SKM-1 (cell line): ENCODE measurements at regions not wholly inside any gene's neighbourhood (a gene's known extent, or its start where the extent isn't known, plus 50 kb on each side); places are given as distances from the start of the nearest gene placed in this dataset.
"Not testable (repeated sequence)": the region's sequence is repeated elsewhere in the genome, so short reads cannot be mapped to it uniquely, and the experiment has no call there.

Source experiments
- DNase-seq: peaks from one replicate; lab custom pipeline; 2025; ENCODE audit not compliant: unreplicated experiment; lab: John Stamatoyannopoulos, UW

GRCh38 chrX:28408017-28408723, 179.1 kb upstream of the IL1RAPL1 start:
- no peak for DNase-seq

DNA sequence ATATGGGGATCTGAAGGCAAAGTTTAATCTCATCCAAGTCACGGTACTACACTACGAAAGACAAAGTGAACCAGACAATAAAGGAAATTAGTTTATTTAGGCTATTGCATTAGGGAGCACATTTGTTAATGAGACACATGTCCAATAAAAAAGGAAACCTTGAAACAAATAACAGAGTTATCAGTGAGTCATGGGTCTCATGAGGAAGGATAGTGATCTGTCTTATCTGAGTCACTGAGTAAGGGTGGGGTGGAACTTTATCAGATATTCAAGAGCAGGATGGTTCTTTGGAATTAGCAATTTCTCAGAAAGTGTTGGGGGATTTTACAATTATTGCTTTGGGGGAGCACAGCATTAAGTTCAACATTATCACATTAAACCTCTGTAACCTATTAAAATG, 188.9 kb upstream of the IL1RAPL1 start:
- DNase-seq, result no peak

DNA sequence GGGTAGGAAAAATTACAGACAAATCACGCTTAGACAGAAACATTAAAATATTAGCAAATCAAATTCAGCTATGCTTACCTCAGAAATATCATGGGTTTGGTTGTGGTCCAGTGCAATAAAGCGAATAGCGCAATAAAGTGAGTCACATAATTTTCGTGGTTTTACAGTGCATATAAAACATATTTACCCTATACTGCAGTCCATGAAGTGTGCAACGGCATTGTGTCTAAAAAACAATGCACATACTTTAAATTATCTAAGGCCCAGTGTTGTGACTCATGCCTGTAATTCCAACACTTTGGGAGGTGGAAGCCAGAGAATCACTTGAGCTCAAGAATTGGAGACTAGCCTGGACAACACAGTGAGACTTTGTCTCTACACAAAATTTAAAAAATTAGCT, 195.7 kb upstream of the IL1RAPL1 start:
- no peak for DNase-seq

GRCh38 chrX:28379103-28379502, 208.1 kb upstream of the IL1RAPL1 start:
- DNase-seq, result no peak

DNA sequence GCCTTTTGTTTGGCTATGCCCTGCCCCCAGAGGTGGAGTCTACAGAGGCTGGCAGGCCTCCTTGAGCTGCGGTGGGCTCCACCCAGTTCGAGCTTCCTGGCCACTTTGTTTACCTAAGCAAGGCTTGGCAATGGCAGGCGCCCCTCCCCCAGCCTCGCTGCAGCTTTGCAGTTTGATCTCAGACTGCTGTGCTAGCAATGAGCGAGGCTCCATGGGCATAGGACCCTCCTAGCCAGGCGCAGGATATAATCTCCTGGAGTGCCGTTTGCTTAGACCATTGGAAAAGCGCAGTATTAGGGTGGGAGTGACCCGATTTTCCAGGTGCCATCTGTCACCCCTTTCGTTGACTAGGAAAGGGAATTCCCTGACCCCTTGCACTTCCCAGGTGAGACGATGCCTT, 219.6 kb upstream of the IL1RAPL1 start:
- not testable (repeated sequence) for DNase-seq

GRCh38 chrX:28351801-28352200, 235.4 kb upstream of the IL1RAPL1 start:
- DNase-seq, result no peak

DNA sequence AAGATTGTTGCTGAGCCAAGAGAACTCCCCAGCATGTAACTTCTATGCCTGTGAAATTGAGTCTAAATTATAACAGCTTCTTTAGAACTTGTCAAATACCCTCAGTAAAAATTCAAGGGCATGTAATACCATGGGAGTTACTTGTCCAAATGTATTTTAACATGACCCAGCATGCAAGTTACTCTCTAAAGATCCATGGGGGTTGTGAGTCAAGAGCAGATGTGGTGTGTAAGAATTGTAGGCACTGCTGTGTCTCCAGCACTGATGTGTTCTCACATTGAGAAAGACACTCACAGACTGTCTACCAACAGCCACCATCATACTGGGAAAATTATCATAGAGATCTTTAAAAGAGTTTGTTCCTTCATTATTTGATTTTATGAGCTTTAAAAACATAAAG, 237.4 kb upstream of the IL1RAPL1 start:
- DNase-seq, result no peak

- DNase-seq, result peak; percentile 20
Measured at GRCh38 chrX:28347476-28347875, 239.8 kb upstream of the IL1RAPL1 start.

DNA sequence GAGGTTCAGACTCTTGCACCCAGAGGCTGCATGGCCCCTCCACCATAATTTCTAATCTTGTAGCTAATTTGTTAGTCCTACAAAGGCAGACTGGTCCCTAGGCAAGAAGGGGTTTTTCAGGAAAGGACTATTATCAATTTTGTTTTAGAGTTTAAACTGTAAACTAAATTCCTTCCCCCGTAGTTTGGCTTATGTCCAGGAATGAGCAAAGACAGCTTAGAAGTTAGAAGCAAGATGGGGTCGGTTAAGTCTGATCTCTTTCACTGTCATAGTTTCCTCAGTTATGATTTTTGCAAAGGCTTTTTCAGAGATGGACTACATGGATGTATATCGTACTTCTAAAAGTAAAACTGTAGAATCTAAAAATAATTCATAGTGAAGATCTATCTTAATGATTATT, 258.1 kb upstream of the IL1RAPL1 start:
- DNase-seq, result no peak

DNA sequence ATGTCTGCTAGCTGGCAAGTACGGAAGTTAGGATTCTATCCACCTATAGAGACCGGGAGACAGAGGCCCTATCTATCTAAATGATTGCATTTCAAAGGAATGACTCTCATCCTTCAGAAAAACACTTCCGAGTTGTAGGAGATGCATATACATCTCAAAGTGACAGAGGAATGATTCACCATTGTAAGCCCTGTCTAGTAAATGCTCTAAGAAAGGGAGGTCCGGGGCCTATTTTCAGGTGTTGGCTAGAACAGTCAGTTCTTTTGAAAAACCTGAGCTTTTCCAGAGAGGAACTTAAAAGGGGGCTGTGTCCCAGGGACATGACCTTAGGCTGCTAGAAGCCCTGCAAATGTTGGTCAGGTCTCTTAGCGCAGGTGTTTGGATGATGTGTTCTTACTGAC, 262.9 kb upstream of the IL1RAPL1 start:
- DNase-seq, result no peak

GRCh38 chrX:28321286-28321685, 266.0 kb upstream of the IL1RAPL1 start:
- no peak for DNase-seq

DNA sequence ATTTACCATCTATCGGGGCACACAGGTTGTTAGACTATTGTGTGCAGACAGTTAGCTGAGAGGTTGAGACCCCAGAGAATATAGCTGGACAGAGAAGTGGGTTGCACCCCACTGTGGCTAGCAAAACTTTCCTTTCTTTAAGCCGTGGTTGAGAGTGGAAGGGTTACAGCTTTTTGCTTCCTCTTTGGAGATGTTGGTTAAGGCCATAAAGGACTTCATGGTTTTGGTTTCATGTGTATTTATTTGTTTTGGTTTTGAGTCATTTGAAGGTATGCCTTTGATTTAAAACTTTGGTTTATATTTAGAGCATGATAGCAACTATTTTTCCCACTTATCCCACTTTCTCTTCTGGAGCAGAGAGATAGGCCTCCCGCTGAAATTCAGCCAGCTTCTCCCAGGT, 274.3 kb upstream of the IL1RAPL1 start:
- DNase-seq, result no peak

DNA sequence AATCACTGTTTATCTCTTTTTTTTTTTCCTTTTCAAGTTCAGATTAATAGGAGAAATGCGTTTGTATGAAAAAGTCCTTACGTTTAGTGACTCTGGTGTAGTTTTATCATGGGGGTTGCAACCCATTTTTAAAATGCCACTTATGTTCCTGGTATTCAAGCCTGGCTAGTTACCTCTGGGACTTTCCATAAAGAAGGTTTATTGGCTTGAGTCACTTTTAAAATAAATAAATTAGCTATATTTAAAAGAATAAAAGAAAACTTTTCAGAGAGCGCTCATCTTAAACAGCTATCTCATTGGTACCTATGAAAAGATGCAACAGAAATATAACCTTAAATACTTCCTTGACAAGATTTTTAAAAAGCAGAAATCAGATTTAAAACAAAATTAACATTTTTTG, 275.0 kb upstream of the IL1RAPL1 start:
- DNase-seq, result no peak

DNA sequence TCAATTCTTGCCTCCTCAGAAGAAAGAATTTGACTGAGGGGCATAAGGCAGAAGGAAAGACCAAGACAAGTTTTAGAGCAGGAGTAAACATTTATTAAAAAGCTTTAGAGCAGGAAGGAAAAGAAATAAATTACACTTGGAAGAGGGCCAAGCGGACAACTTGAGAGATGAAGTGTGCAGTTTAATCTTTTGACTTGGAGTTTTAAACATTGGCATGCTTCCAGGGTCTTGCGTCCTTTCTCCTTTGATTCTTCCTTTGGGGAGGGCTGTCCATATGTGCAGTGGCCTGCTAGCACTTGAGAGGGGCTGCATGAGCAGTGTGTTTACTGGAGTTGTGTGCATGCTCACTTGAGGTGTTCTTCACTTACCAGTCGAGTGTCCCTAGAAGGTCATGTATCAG, 275.8 kb upstream of the IL1RAPL1 start:
- DNase-seq, result no peak

DNA sequence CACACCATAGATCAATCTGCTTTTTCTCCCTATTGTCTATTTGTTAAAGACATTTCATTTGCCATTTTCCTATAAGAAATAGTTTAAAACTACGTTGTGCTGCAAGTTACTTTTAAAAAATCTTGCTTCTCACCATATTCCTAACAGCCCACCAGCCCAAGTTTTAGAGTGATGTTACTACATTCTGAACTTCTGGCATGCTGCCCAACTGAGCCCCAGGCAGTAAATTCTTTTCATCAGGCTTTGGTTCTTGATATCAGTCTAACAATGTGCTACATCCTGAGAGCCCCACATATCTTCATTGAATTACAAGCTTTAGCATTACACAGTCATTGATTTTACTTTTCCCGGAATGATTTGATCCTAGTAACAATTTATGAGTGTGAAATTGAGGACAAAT, 283.8 kb upstream of the IL1RAPL1 start:
- no peak for DNase-seq

DNA sequence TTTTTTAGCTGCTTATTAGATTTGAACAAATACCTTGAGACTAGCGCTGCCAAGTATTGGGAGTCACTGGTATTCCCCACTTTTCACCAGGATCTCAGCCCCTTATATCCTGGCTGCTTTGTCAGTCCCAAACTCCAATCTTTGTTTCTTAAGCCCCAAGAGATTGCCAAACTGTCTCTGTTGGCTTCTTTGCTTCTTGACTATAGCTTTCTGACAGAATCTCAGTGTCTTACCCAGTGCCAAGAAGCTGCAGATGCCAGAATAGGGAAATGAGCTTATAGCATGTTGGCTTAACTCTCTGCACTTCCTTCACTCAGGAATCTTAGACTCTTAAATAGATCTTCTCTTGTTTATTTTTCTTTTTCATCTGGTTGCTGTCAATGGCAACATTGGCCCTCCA, 297.5 kb upstream of the DCAF8L1 start:
- DNase-seq, result no peak

DNA sequence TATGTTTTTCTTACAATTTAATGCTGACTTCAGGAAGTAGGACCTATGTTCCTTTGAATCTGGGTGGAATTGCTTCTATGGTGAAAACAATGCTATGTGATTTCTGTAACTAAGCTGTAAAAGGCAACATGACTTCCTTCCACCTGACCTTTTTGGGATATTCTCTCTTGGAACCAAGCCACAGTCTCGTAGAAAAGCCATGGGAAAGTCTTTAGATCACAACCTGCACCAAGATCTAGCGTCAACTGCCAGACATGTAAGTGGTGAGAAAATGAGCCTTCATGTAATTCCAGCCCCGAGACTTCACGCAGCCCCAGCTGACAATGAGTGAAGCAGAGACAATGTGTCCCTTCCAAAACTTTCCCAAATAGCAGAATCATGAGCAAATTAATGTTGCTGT, 297.0 kb upstream of the DCAF8L1 start:
- DNase-seq, result no peak

GRCh38 chrX:28273736-28274135, 292.5 kb upstream of the DCAF8L1 start:
- no peak for DNase-seq

DNA sequence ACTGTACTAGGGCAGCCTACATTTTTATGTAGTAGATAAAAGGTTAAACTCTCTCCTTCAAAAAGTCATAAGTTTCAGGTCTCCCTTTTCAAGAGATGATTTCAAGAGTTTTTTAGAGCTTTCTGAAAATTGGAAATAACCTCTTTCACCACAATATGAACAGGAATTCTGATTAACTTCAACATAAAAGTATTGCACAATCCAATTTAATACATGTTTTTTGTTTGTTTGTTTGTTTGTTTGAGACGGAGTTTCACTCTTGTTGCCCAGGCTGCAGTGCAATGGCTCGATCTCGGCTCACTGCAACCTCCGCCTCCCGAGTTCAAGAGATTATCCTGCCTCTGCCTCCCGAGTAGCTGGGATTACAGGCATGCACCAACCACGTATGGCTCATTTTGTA, 265.4 kb upstream of the DCAF8L1 start:
- DNase-seq, result no peak

DNA sequence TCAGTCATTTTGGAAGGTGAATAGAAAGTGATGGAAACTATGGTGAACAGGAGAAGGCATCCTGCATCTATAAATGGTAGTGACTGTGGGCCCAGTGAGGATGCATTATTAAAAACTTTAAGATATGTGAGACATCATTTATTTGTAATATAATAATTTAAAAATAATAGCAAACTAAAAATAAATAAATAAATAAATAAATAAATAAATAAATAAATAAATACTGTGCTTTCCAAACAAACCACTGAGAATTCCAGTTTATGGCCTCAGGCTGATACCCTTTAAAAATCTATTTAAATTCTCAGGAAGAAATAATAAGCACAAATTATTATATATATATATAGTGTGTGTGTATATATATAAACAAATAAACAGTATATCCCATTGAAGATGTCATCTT, 248.0 kb upstream of the DCAF8L1 start:
- DNase-seq, result no peak

- DNase-seq, result no peak
Measured at GRCh38 chrX:28225513-28225912, 244.3 kb upstream of the DCAF8L1 start.

GRCh38 chrX:28223991-28224390, 242.7 kb upstream of the DCAF8L1 start:
- DNase-seq, result no peak

GRCh38 chrX:28223469-28223868, 242.2 kb upstream of the DCAF8L1 start:
- DNase-seq, result no peak

GRCh38 chrX:28205905-28206304, 224.7 kb upstream of the DCAF8L1 start:
- DNase-seq, result no peak
